MV-4-11 (cell line): ENCODE measurements at regions not wholly inside any gene's neighbourhood (a gene's known extent, or its start where the extent isn't known, plus 50 kb on each side); places are given as distances from the start of the nearest gene placed in this dataset.

Experiments
- DNase-seq: peaks from one replicate; lab custom pipeline; 2025; lab: John Stamatoyannopoulos, UW

DNA sequence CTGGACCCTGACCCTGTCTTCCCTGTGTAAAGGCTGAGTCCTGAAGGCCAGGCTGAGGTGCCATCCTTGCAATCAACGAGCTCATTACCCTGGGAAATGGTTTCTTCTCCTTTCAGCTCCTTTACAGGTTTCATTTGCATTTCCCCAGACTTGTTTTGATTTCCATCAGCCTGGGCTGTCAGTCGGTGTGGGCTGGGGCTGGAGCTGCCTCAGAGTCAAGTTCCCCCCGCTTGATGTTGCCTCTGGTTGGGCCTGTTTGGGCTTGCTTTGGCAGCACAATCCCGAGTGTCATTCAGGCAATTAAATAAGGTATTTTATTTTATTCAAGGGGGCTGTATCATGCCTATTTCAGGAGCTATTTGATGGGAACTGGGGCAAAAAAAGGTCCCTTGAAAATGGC, 424.9 kb downstream of the INSC start:
- no peak for DNase-seq

DNA sequence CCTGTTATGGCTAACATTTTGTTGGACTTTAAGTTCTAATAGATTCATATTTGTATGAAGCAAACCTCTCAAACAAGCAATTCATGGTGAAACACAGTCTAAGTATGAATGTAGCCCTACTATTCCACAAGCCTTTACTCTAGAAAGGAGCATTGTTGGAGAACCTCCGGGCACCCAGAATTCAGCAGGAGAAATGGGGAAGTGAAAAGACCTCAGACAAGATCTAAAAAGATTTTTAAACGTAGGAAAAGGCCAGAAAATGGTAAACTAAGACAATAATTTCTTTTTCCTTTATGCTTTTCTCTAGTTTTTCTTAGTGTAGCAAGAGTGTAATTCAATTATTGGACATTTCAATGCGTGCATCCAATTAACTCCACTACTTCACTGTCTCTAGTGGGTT, 426.4 kb downstream of the INSC start:
- DNase-seq = peak; percentile 22

- no peak for DNase-seq
Measured at GRCh38 chr11:15544353-15544752, 429.6 kb downstream of the INSC start.

DNA sequence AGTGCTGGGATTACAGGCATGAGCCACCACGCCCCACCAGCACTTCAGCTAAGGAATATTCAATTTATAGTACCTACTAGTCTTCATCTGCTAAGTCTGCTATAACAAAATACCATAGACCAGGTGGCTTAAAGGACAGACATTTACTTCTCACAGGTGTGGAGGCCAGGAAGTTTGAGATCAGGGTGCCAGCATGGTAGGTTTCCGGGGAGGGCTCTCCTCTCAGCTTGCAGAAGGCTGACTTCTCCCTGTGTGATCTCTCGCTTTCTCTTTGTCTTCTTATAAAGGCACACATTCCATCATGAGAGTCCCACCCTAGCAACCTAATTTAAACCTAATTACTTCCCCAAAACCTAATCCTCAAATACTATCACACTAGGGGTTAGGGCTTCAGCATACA, 433.0 kb downstream of the INSC start:
- no peak for DNase-seq

- no peak for DNase-seq
Measured at GRCh38 chr11:15551901-15552851, 437.5 kb downstream of the INSC start.

DNA sequence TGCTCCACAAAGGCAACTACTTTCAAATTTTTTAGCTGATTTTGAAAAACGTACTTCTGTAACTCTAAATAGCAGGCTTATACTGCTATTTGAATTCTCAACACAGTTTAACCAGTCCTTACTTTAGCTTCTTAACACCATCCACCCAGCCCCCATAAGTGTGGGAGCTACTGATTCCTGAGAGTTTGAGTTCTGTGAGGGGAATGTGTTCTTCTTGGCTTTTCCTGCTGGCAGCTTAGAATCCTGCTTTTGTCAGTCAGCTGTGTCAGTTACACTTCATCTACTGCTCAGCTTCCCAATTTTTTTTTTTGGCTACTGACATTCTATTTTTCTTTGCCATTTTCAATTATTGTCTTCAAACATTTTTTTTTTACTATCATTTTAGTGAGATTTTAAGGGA, 440.4 kb downstream of the INSC start:
- DNase-seq = no peak

- DNase-seq = peak; percentile 85
Measured at GRCh38 chr11:15557457-15558230, 442.9 kb downstream of the INSC start.

DNA sequence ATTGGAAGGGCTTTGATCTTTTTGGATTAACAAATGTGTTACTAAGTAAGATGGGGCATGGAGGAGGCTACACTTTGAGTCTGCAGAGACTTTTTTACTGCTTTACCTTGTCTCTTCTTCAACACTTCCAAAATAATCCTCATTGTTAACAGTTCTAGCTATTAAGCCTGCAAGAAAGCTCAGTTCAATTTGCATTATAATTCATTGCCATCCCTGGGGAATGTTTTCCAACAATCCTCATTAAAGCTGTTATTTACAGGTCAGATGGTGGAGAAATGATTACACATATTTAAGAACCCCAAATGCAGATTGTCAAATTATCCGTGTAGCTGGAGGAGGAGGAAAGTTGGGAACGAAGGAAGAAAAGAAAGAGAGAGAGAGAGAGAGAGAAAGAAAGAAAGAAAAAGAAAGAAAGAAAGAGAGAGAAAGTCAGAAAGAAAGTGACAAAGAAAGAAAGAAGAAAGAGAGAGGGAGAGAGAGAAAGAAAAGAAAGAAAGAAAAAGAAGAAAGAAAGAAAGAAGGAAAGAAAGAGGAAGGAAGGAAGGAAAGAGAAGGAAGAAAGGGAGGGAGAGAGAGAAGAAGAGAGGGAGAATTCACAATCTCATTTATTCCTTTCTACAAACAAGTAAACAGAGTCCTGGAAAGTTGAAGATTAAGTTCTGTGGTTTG, 443.9 kb downstream of the INSC start:
- DNase-seq = no peak

- DNase-seq = no peak
Measured at GRCh38 chr11:15560689-15561467, 446.2 kb downstream of the INSC start.

GRCh38 chr11:15562230-15562629, 447.5 kb downstream of the INSC start:
- DNase-seq = no peak

GRCh38 chr11:15563054-15563453, 448.3 kb downstream of the INSC start:
- no peak for DNase-seq

DNA sequence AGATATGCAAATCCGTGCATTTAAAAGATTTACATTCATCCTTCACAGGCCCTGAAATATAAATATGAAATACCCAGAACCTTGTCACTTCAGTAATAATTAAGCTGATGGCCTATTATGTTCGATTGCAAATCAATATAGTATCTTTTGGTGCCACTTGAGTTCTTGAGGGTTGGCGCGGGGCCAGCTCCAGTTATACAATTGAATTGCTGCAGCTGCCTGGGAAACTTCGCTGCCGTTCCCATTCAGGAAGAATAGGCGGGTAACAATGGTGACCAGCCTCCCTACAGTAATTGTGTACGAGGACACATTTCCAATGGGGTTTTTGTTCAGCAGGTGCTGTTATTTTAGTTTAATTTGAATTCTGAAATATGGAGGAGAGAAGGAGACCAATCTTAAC, 451.2 kb downstream of the INSC start:
- DNase-seq = no peak

DNA sequence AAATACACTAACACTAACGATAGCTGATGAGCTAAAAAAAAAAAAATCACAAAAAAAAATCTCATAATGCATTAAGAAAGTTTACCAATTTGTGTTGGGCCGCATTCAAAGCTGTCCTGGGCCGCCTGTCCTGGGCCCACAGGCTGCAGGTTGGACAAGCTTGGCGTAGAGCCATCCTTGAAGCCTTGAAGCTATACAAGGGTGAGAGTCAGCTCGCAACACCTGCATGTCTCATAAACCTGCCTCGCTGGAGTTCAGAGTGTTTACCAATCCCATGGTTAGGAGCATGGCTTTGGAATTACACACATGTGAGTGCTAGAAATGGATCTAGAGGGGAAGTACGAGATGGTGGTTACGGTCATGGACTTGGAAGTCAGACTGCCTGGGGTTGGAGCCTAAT, 453.7 kb downstream of the INSC start:
- DNase-seq = no peak

- DNase-seq = no peak
Measured at GRCh38 chr11:15569305-15570025, 454.7 kb downstream of the INSC start.

GRCh38 chr11:15575409-15575808, 460.7 kb downstream of the INSC start:
- DNase-seq = no peak

DNA sequence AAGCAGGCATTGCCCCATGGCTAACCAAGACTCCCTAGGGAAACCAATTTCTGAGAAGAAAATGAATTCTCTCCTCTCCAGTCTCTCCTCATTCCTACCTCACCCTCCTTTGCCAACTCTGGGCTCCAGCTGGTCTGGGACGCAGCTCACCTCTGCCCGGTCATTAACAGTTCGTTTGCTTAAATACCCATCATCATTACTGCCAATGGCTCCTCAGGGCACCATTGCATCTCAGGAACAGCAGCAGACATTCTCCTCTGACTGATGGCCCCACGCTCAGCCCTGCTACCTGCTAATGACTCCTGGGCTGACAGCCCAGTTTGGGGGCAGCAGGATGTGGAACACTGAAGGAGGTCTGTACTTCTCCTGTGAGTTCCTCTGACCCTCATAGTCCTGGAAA, 462.0 kb downstream of the INSC start:
- no peak for DNase-seq

DNA sequence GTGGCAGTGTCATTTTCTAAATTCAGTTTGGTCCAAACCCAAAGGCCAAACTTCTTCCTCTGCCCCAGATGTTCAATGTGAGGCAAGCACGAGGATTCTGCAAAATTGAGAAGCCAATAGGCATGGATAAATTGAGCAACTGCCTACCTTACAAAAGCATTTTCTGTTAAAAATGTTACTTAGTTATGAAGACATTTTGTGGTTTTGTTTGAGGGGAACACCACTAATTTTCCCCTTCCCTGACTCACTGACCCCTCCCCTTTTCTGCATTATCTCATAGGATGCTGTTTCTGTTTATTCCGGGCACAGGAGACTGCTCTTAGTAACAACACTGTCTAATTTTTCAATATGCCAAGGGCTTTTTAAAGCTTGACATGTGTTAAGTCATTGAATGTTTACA, 462.8 kb downstream of the INSC start:
- peak; percentile 95 for DNase-seq

DNA sequence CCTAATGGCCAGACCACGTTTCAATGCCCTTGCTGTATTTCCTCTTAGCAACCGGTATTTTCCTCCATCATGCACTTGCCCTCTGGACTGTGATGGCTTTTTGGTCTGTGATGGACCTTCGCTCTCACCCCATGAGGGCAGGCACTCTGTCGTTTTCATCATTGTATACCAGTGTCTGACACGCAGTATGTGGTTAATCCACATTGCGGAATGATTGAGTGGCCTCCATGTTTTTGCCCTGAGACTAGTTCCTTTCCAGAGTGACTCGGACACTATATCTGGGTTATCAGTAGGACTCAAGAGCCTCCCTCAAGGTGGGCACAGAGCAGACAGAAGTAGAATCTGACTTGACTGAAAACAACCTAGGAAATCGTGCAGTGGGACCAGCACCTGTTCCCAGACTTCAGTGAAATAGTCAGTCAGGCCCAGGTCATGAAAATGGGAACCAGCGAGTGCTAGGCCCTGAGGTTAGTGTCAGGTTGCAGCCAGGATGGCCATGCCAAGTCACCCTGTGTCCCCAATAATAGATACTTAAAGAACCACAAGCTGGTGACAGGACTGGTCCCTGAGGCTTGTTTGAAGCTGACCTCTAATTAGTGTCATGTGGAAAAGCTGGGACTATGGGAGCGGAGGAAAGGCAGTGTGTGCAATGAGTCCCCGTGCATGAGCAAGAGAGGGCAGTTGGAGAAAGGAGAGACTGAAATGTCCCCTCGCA, 464.7 kb downstream of the INSC start:
- DNase-seq = no peak

- peak; percentile 90 for DNase-seq
Measured at GRCh38 chr11:15580056-15580774, 465.5 kb downstream of the INSC start.

- DNase-seq = no peak
Measured at GRCh38 chr11:15580775-15581095, 466.0 kb downstream of the INSC start.
